ENCODE measurements at regions not wholly inside any gene's neighbourhood (a gene's known extent, or its start where the extent isn't known, plus 50 kb on each side); places are given as distances from the start of the nearest gene placed in this dataset.

DNA sequence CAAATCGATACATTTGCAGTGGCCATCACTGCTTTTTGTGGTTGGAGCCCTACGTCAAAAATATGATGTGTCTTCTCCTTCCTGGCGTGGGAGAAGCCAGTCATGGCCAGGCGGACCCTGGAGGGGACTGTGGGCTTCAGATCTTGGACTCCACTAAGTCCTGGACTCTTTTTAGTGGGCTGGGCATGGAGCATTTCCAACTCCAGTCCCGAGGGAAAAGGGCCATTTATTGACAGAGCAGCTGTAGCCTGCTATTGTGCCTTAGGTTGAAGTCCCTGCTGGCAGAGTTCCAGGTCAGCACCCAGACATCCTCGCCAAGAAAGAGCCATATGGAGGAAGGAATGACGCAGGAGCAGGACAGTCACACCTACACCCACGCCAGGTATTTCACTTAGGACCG is 179.2 kb upstream of the ZNF507 start:
- H3K27me3 ChIP-seq (replicated peaks; ENCODE audit: control insufficient read depth, insufficient read depth, low read length, poor library complexity, severe bottlenecking), result no peaks in the 10 kb centered on the region
- no peak for DNase-seq
- H3K27ac ChIP-seq (ENCODE audit: insufficient read depth, low read length, poor library complexity, severe bottlenecking), result no peak overlapping the region
- no peaks in the 10 kb centered on the region for H3K4me1 ChIP-seq (ENCODE audit: control insufficient read depth, insufficient read depth, low read length, poor library complexity, severe bottlenecking)
- H3K9me3 ChIP-seq (ENCODE audit: control insufficient read depth, low read length), result no peaks in the 10 kb centered on the region
- no peaks in the 10 kb centered on the region for H3K36me3 ChIP-seq (ENCODE audit: control insufficient read depth, insufficient read depth, low read length)
- H3K4me3 ChIP-seq (ENCODE audit: insufficient read depth, low read depth, low read length, poor library complexity, severe bottlenecking), result no peak overlapping the region

DNA sequence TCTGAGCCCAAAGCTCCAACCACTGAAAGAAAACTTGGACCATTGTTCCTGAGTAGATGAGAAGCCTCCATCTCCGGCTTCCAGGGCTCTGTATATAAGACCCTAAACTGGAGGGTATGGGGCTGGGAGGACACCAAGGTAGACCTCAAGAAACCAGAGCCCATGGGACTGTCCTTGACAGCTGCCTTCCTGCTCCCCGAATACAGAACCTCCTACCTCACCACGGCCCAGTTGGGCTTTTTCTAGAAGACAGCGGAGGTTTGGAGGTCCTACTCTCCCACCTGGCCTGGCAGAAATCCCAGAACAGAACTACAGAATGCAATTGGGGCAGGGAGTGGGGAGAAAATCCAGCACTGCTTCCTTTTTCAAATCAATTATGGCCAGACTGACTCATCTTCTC is 177.3 kb upstream of the ZNF507 start:
- no peak for DNase-seq
- no peaks in the 10 kb centered on the region for H3K36me3 ChIP-seq (ENCODE audit: control insufficient read depth, insufficient read depth, low read length)
- no peak overlapping the region for H3K27ac ChIP-seq (ENCODE audit: insufficient read depth, low read length, poor library complexity, severe bottlenecking)
- no peaks in the 10 kb centered on the region for H3K4me1 ChIP-seq (ENCODE audit: control insufficient read depth, insufficient read depth, low read length, poor library complexity, severe bottlenecking)
- H3K4me3 ChIP-seq (ENCODE audit: insufficient read depth, low read depth, low read length, poor library complexity, severe bottlenecking), result no peak overlapping the region
- H3K9me3 ChIP-seq (ENCODE audit: control insufficient read depth, low read length), result no peaks in the 10 kb centered on the region
- no peaks in the 10 kb centered on the region for H3K27me3 ChIP-seq (replicated peaks; ENCODE audit: control insufficient read depth, insufficient read depth, low read length, poor library complexity, severe bottlenecking)

DNA sequence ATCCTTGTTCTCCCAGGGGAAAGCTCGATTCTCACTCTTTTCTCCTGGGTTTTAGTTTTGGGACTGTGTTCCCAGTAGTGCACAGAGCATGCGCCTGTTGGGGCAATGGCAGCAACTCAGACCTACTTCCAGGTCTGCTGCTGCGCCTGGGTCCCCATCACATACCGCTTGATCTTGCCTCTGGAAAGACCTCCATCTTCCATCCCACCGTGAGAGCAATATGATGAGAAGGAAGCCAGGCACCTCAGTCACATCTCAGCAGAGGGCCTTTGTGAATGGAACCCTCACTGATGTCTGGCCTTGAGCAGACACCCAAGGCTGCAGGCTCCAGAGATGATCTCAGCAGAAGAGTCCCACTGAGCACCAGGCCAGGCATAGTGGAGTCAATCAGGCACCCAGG is 176.8 kb upstream of the ZNF507 start:
- no peaks in the 10 kb centered on the region for H3K36me3 ChIP-seq (ENCODE audit: control insufficient read depth, insufficient read depth, low read length)
- no peak overlapping the region for H3K4me3 ChIP-seq (ENCODE audit: insufficient read depth, low read depth, low read length, poor library complexity, severe bottlenecking)
- no peaks in the 10 kb centered on the region for H3K27me3 ChIP-seq (replicated peaks; ENCODE audit: control insufficient read depth, insufficient read depth, low read length, poor library complexity, severe bottlenecking)
- H3K4me1 ChIP-seq (ENCODE audit: control insufficient read depth, insufficient read depth, low read length, poor library complexity, severe bottlenecking), result no peaks in the 10 kb centered on the region
- no peak for DNase-seq
- H3K27ac ChIP-seq (ENCODE audit: insufficient read depth, low read length, poor library complexity, severe bottlenecking), result no peak overlapping the region
- no peaks in the 10 kb centered on the region for H3K9me3 ChIP-seq (ENCODE audit: control insufficient read depth, low read length)

DNA sequence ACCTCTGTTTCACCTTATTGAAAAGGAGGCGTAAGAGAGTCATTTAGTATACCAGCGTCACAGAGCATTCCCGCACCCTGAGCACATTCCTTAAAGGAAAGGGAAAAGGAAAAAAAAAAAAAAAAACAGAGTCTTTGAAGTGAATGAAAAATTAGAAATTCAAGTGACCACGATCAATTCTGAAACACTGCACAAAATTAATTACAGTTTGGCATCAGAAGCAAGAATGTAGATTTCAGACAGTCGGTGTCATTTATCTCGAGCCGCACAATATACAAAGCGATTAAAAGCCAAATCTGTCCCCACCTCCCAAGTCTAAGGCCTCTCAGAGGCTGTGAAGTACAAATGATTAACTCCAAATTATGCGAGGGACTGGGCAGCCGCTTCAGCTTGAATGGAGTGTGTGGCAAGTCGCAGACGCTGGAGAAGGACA is 173.7 kb upstream of the ZNF507 start:
- no peak overlapping the region for H3K4me3 ChIP-seq (ENCODE audit: insufficient read depth, low read depth, low read length, poor library complexity, severe bottlenecking)
- no peak overlapping the region for H3K27ac ChIP-seq (ENCODE audit: insufficient read depth, low read length, poor library complexity, severe bottlenecking)
- H3K27me3 ChIP-seq (replicated peaks; ENCODE audit: control insufficient read depth, insufficient read depth, low read length, poor library complexity, severe bottlenecking), result no peaks in the 10 kb centered on the region
- no peaks in the 10 kb centered on the region for H3K4me1 ChIP-seq (ENCODE audit: control insufficient read depth, insufficient read depth, low read length, poor library complexity, severe bottlenecking)
- H3K36me3 ChIP-seq (ENCODE audit: control insufficient read depth, insufficient read depth, low read length), result no peaks in the 10 kb centered on the region
- no peaks in the 10 kb centered on the region for H3K9me3 ChIP-seq (ENCODE audit: control insufficient read depth, low read length)
- DNase-seq, result no peak

DNA sequence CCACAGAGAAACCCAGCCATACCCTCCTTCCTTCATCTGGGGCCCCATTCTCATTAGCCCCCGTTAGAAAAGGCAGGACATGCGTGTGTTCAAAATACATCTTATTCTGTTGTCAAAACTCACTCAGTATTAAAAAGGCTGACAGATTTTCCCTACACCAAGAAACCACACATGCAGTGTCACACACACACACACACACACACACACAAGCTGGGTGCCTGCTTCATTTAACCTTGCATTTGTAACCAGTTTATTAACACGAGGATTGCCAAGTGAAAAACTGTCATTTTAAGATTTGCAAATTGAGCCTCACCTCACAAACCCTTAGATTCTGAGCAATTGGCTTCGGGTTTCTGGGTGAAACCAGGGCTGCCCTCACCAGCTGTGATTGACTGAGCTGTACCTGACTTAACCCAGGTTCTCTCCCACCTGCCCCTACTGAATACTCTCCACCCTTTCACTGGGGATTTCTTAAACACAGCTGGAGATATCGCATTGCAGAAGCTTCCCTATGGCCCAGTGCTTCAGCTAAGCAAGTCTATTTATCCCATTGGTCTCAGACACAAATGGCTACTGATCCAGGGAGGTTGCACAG is 172.7 kb upstream of the ZNF507 start:
- Histone ChIP-seq H3K27ac (ENCODE audit: insufficient read depth, low read length, poor library complexity, severe bottlenecking) (no peak overlapping the region), H3K9me3 (ENCODE audit: control insufficient read depth, low read length) (no peaks in the 10 kb centered on the region), H3K4me3 (ENCODE audit: insufficient read depth, low read depth, low read length, poor library complexity, severe bottlenecking) (no peak overlapping the region), H3K4me1 (ENCODE audit: control insufficient read depth, insufficient read depth, low read length, poor library complexity, severe bottlenecking) (no peaks in the 10 kb centered on the region), H3K36me3 (ENCODE audit: control insufficient read depth, insufficient read depth, low read length) (no peaks in the 10 kb centered on the region), H3K27me3 (replicated peaks; ENCODE audit: control insufficient read depth, insufficient read depth, low read length, poor library complexity, severe bottlenecking) (no peaks in the 10 kb centered on the region)
- DNase-seq, result no peak

DNA sequence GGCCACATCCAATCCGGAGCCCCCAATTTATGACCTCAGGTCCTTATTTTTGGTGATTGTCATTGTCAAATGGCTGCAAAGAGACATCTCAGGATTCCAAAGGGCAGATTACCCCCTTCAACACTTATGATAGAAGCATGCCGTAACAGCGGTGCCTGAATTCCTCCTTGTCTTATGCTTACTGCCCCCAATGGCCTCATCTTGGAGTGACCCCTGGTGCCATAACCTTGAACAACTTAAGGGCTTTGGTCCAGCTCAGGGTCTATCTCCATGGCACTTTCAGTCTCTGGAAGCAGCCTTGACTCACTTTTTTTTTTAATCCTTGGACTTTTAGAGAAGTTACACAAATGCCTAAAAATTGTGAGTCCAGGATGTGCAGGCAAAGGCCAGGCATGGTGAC is 171.6 kb upstream of the ZNF507 start:
- no peaks in the 10 kb centered on the region for H3K27me3 ChIP-seq (replicated peaks; ENCODE audit: control insufficient read depth, insufficient read depth, low read length, poor library complexity, severe bottlenecking)
- H3K4me1 ChIP-seq (ENCODE audit: control insufficient read depth, insufficient read depth, low read length, poor library complexity, severe bottlenecking), result no peaks in the 10 kb centered on the region
- no peak overlapping the region for H3K27ac ChIP-seq (ENCODE audit: insufficient read depth, low read length, poor library complexity, severe bottlenecking)
- no peak overlapping the region for H3K4me3 ChIP-seq (ENCODE audit: insufficient read depth, low read depth, low read length, poor library complexity, severe bottlenecking)
- H3K9me3 ChIP-seq (ENCODE audit: control insufficient read depth, low read length), result no peaks in the 10 kb centered on the region
- no peaks in the 10 kb centered on the region for H3K36me3 ChIP-seq (ENCODE audit: control insufficient read depth, insufficient read depth, low read length)
- no peak for DNase-seq

DNA sequence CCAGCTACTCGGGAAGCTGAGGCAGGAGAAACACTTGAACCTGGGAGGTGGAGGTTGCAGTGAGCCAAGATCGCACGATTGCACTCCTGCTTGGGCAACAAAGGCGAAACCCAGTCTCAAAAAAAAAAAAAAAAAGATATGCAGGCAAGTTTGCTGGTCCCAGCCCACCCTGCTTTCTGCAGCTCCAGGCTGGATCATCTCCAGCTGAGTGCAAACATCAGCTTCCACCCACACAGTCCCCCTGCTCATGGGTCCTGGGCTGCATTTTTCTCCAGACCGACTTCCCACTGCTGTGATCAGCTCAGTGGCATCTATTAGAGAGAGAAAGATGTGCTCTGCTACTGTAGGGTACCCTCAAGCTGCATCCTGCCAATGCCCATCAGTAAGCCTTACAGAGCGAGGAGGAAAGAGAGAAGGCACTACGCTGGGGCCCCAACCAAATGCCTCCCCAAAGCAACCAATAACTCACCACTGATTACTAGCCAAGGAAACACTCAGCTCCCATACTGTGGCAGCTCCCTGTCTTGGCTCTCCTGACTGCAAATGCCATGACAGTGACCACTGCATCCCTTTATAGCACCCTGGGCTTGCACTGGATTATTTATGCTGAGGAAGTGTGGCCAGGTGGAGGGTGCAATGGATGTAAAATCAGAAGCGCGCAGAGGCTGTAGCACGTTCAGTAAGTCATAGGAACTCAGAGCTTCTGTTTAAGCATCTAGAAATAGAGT is 170.9 kb upstream of the ZNF507 start:
- H3K36me3 ChIP-seq (ENCODE audit: control insufficient read depth, insufficient read depth, low read length), result no peaks in the 10 kb centered on the region
- no peaks in the 10 kb centered on the region for H3K9me3 ChIP-seq (ENCODE audit: control insufficient read depth, low read length)
- H3K4me1 ChIP-seq (ENCODE audit: control insufficient read depth, insufficient read depth, low read length, poor library complexity, severe bottlenecking), result no peaks in the 10 kb centered on the region
- no peak overlapping the region for H3K4me3 ChIP-seq (ENCODE audit: insufficient read depth, low read depth, low read length, poor library complexity, severe bottlenecking)
- H3K27me3 ChIP-seq (replicated peaks; ENCODE audit: control insufficient read depth, insufficient read depth, low read length, poor library complexity, severe bottlenecking), result no peaks in the 10 kb centered on the region
- no peak for DNase-seq
- H3K27ac ChIP-seq (ENCODE audit: insufficient read depth, low read length, poor library complexity, severe bottlenecking), result no peak overlapping the region

DNA sequence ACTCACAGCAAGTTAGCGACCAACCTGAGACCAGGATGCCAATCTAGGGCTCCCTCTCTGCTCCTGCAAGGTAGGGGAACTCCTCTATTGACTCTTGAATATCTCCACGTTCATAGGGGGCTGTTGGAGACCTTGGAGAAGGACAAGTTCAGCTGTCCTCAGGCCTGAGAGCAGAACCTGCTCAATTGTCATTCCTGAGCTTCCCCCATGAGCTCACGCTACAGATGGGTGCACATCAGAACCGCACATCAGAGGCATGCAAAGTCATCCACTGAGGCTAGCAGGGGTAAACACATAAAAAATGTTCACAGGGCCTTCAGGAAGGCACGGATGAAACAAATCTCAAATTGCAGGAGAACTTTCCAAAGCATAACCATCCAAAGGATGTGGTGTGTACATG is 168.8 kb upstream of the ZNF507 start:
- no peak for DNase-seq
- Histone ChIP-seq H3K4me1 (ENCODE audit: control insufficient read depth, insufficient read depth, low read length, poor library complexity, severe bottlenecking) (no peaks in the 10 kb centered on the region), H3K9me3 (ENCODE audit: control insufficient read depth, low read length) (no peaks in the 10 kb centered on the region), H3K36me3 (ENCODE audit: control insufficient read depth, insufficient read depth, low read length) (no peaks in the 10 kb centered on the region), H3K27ac (ENCODE audit: insufficient read depth, low read length, poor library complexity, severe bottlenecking) (no peak overlapping the region), H3K4me3 (ENCODE audit: insufficient read depth, low read depth, low read length, poor library complexity, severe bottlenecking) (no peak overlapping the region), H3K27me3 (replicated peaks; ENCODE audit: control insufficient read depth, insufficient read depth, low read length, poor library complexity, severe bottlenecking) (no peaks in the 10 kb centered on the region)

DNA sequence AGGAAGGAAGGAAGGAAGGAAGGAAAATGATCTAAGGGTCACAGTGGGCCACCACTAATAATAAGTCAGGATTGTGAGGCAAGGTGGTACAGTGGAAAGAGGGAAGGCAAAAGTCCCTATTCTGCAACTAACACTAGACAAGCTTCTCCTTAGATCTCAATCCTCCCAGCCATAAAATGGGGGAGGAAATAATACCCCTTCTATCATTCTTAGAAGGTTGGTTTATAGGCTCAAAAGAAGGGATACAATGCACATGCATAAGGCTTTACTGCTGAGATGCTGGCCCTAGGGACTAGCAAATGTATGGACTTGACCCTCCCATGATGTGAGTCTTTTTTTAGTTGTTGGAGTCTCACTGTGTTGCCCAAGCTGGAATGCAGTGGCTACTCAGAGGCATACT is 167.7 kb upstream of the ZNF507 start:
- no peak overlapping the region for H3K27ac ChIP-seq (ENCODE audit: insufficient read depth, low read length, poor library complexity, severe bottlenecking)
- no peaks in the 10 kb centered on the region for H3K9me3 ChIP-seq (ENCODE audit: control insufficient read depth, low read length)
- H3K4me1 ChIP-seq (ENCODE audit: control insufficient read depth, insufficient read depth, low read length, poor library complexity, severe bottlenecking), result no peaks in the 10 kb centered on the region
- H3K27me3 ChIP-seq (replicated peaks; ENCODE audit: control insufficient read depth, insufficient read depth, low read length, poor library complexity, severe bottlenecking), result no peaks in the 10 kb centered on the region
- H3K36me3 ChIP-seq (ENCODE audit: control insufficient read depth, insufficient read depth, low read length), result no peaks in the 10 kb centered on the region
- H3K4me3 ChIP-seq (ENCODE audit: insufficient read depth, low read depth, low read length, poor library complexity, severe bottlenecking), result no peak overlapping the region
- no peak for DNase-seq

DNA sequence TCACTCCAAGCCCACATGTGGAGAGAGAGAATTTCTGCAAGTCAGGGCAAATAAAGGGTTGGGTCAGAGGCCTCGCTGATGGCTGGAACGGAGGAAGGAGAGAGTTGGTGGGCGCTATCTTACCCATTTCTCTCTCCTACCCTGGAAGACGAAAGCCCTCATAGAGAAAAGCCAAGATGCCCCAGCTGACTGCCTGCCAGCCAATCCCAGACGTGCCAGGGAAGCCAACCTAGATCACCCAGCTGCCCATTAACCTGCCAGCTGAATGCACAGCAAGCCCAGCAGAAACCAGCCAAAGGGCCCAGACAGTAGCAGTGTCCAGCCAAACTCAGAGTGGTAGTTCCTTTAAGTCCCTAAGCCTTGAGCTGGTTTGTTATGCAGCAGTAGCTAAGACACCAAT is 167.0 kb upstream of the ZNF507 start:
- Histone ChIP-seq H3K4me3 (ENCODE audit: insufficient read depth, low read depth, low read length, poor library complexity, severe bottlenecking) (no peak overlapping the region), H3K27me3 (replicated peaks; ENCODE audit: control insufficient read depth, insufficient read depth, low read length, poor library complexity, severe bottlenecking) (no peaks in the 10 kb centered on the region), H3K9me3 (ENCODE audit: control insufficient read depth, low read length) (no peaks in the 10 kb centered on the region), H3K36me3 (ENCODE audit: control insufficient read depth, insufficient read depth, low read length) (no peaks in the 10 kb centered on the region), H3K4me1 (ENCODE audit: control insufficient read depth, insufficient read depth, low read length, poor library complexity, severe bottlenecking) (no peaks in the 10 kb centered on the region), H3K27ac (ENCODE audit: insufficient read depth, low read length, poor library complexity, severe bottlenecking) (no peak overlapping the region)
- DNase-seq, result no peak

Measured in effector memory CD4-positive, alpha-beta T cell (primary cell).